Gastrocnemius medialis (tissue), 4 donors: ENCODE measurements at regions not wholly inside any gene's neighbourhood (a gene's known extent, or its start where the extent isn't known, plus 50 kb on each side); places are given as distances from the start of the nearest gene placed in this dataset.

Source experiments
- ATAC-seq, 2 donors: fragments of 150-250 bp; one replicate each; pipeline ENCODE4 v1.9.1; 2016
- DNase-seq, 2 donors: peaks; one replicate each; pipeline ENCODE4 v3.0.0-alpha.2; 2019
- H3K27ac ChIP-seq, 4 donors: fragments of 200-600 bp; sonication (generic); 1 replicate in 1 of 4; 2 replicates in 3 of 4; pipeline ENCODE4 v1.5.1; 2016 to 2018; ENCODE audit warnings: mild to moderate bottlenecking in 2 of 4, moderate library complexity in 1 of 4
- H3K27me3 ChIP-seq, 3 donors: fragments of 200-600 bp; sonication (generic) in 2 of 3; 1 replicate in 1 of 3; 2 replicates in 2 of 3; pipeline versions ENCODE4 v1.5.1 to v1.6.0; 2016 to 2019; ENCODE audit warnings: mild to moderate bottlenecking in 1 of 3, moderate library complexity in 1 of 3
- H3K36me3 ChIP-seq, 2 donors: fragments of 200-600 bp; sonication (generic) in 1 of 2; one replicate each; pipeline ENCODE4 v1.5.1; 2017 to 2018
- H3K4me1 ChIP-seq, 2 donors: fragments of 200-600 bp; sonication (generic) in 1 of 2; one replicate each; pipeline ENCODE4 v1.5.1; 2016 to 2017; ENCODE audit warnings: mild to moderate bottlenecking in 2 of 2
- H3K4me3 ChIP-seq, 4 donors: fragments of 200-600 bp; sonication (generic) in 3 of 4; 1 replicate in 1 of 4; 2 replicates in 3 of 4; pipeline ENCODE4 v1.5.1; 2016 to 2019; ENCODE audit warnings: mild to moderate bottlenecking in 2 of 4
- H3K9me3 ChIP-seq, 3 donors: fragments of 200-600 bp; sonication (generic) in 2 of 3; 1 replicate in 1 of 3; 2 replicates in 2 of 3; pipeline ENCODE4 v1.5.1; 2016 to 2019
- CTCF ChIP-seq, 5 experiments: fragments of 450-650 bp in 3 of 5; fragments of 200-600 bp in 2 of 5; sonication (generic) in 2 of 5; IDR thresholded peaks in 4 of 5; conservative IDR thresholded peaks in 1 of 5; 1 replicate in 4 of 5; 2 replicates in 1 of 5; pipeline ENCODE4 v1.5.1; 2016 to 2019; ENCODE audit warnings: antibody characterized with exemption in 5 of 5, mild to moderate bottlenecking in 3 of 5, moderate library complexity in 3 of 5
- POLR2A ChIP-seq, 2 donors: fragments of 450-650 bp; IDR thresholded peaks; one replicate each; pipeline ENCODE4 v1.6.1; 2017; ENCODE audit warnings: antibody characterized with exemption in 2 of 2, mild to moderate bottlenecking in 2 of 2, moderate library complexity in 2 of 2
- in situ Hi-C, 4 donors: fragments of 200-750 bp; cut with MboI; loops; one replicate each; pipeline versions ENCODE4 v1.15.0 to v1.8.0; 2017; ENCODE audit warnings: low sequenced_read_pairs in 4 of 4
- intact Hi-C: fragments of 100-400 bp; cut with DNase I; formaldehyde crosslinking; loops from one replicate; pipeline ENCODE4 v1.15.1; 2023; ENCODE audit warnings: low total_unique reads

GRCh38 chr6:120103618-120104017 is 754.1 kb upstream of the MAN1A1 start:
- DNase-seq (no peak), ATAC-seq (no peak)
- intact Hi-C loops, result no loop called here
- no peaks in the 10 kb centered on the region for H3K27me3 ChIP-seq
- H3K36me3 ChIP-seq, result no peaks in the 10 kb centered on the region
- in situ Hi-C loops, result no loop called here
- no peaks in the 10 kb centered on the region for H3K9me3 ChIP-seq
- H3K4me1 ChIP-seq, result no peaks in the 10 kb centered on the region
- no peak for TF ChIP-seq CTCF (IDR thresholded peaks at IDR 0.05 in 4 of 5, conservative IDR thresholded peaks at IDR 0.05 in 1 of 5)
- TF ChIP-seq POLR2A (IDR thresholded peaks at IDR 0.05), result no peak
- no peak overlapping the region for H3K4me3 ChIP-seq
- no peak overlapping the region for H3K27ac ChIP-seq

- Histone ChIP-seq H3K9me3 (no peaks in the 10 kb centered on the region), H3K27me3 (no peaks in the 10 kb centered on the region), H3K27ac (no peak overlapping the region), H3K4me1 (no peaks in the 10 kb centered on the region), H3K36me3 (no peaks in the 10 kb centered on the region), H3K4me3 (no peak overlapping the region)
- intact Hi-C loops, result no loop called here
- in situ Hi-C loops, result no loop called here
- no peak for ATAC-seq
- TF ChIP-seq CTCF (IDR thresholded peaks at IDR 0.05 in 4 of 5, conservative IDR thresholded peaks at IDR 0.05 in 1 of 5) (no peak), POLR2A (IDR thresholded peaks at IDR 0.05) (no peak)
- no peak for DNase-seq
These were observed 747.2 kb upstream of the MAN1A1 start for GRCh38 chr6:120096696-120097260.

- intact Hi-C loops (no loop called here), in situ Hi-C loops (no loop called here)
- DNase-seq, result no peak
- Histone ChIP-seq H3K9me3 (no peaks in the 10 kb centered on the region), H3K36me3 (no peaks in the 10 kb centered on the region), H3K27ac (no peak overlapping the region), H3K4me3 (no peak overlapping the region), H3K4me1 (no peaks in the 10 kb centered on the region), H3K27me3 (no peaks in the 10 kb centered on the region)
- no peak for TF ChIP-seq CTCF (IDR thresholded peaks at IDR 0.05 in 4 of 5, conservative IDR thresholded peaks at IDR 0.05 in 1 of 5)
- TF ChIP-seq POLR2A (IDR thresholded peaks at IDR 0.05), result no peak
- ATAC-seq, result no peak
These were observed 733.6 kb upstream of the MAN1A1 start for GRCh38 chr6:120083186-120083585.

- Histone ChIP-seq H3K27me3 (no peaks in the 10 kb centered on the region), H3K36me3 (no peaks in the 10 kb centered on the region), H3K4me1 (no peaks in the 10 kb centered on the region), H3K9me3 (no peaks in the 10 kb centered on the region), H3K27ac (no peak overlapping the region), H3K4me3 (no peak overlapping the region)
- no peak for DNase-seq
- TF ChIP-seq CTCF (IDR thresholded peaks at IDR 0.05 in 4 of 5, conservative IDR thresholded peaks at IDR 0.05 in 1 of 5), result no peak
- no peak for TF ChIP-seq POLR2A (IDR thresholded peaks at IDR 0.05)
- in situ Hi-C loops, result no loop called here
- ATAC-seq, result no peak
- intact Hi-C loops, result no loop called here
These were observed 727.9 kb upstream of the MAN1A1 start for GRCh38 chr6:120077489-120077888.

- Histone ChIP-seq H3K27me3 (no peaks in the 10 kb centered on the region), H3K27ac (no peak overlapping the region), H3K4me3 (no peak overlapping the region), H3K4me1 (no peaks in the 10 kb centered on the region), H3K9me3 (no peaks in the 10 kb centered on the region), H3K36me3 (no peaks in the 10 kb centered on the region)
- intact Hi-C loops, result no loop called here
- DNase-seq, result no peak
- no peak for ATAC-seq
- in situ Hi-C loops, result no loop called here
- TF ChIP-seq POLR2A (IDR thresholded peaks at IDR 0.05), result no peak
- no peak for TF ChIP-seq CTCF (IDR thresholded peaks at IDR 0.05 in 4 of 5, conservative IDR thresholded peaks at IDR 0.05 in 1 of 5)
These were observed 708.8 kb upstream of the MAN1A1 start for GRCh38 chr6:120058410-120058809.
